Neutrophil (primary cell): ENCODE measurements at regions not wholly inside any gene's neighbourhood (a gene's known extent, or its start where the extent isn't known, plus 50 kb on each side); places are given as distances from the start of the nearest gene placed in this dataset.
"Not testable (repeated sequence)": the region's sequence is repeated elsewhere in the genome, so short reads cannot be mapped to it uniquely, and the experiment has no call there.

Experiments
- H3K27ac ChIP-seq: fragments of 200-600 bp; sonication (generic); 2 replicates; pipeline ENCODE4 v1.5.1; 2016; ENCODE audit warnings: mild to moderate bottlenecking, moderate library complexity
- H3K27me3 ChIP-seq: fragments of 200-600 bp; sonication (generic); 2 replicates; pipeline ENCODE4 v1.6.0; 2016; ENCODE audit warnings: mild to moderate bottlenecking
- H3K36me3 ChIP-seq: fragments of 200-600 bp; sonication (generic); 2 replicates; pipeline ENCODE4 v1.5.1; 2017
- H3K4me1 ChIP-seq, 2 experiments: fragments of 200-600 bp in 1 of 2; sonication (generic) in 1 of 2; 1 replicate in 1 of 2; 2 replicates in 1 of 2; pipeline versions ENCODE4 v1.5.1 to v1.6.1; 2013 to 2016; ENCODE audit warnings: low read depth in 1 of 2, low read length in 1 of 2, mild to moderate bottlenecking in 1 of 2, moderate library complexity in 1 of 2; ENCODE audit not compliant: control insufficient read depth in 1 of 2, insufficient read depth in 1 of 2
- H3K4me3 ChIP-seq, 2 experiments: fragments of 200-600 bp in 1 of 2; sonication (generic) in 1 of 2; 1 replicate in 1 of 2; 2 replicates in 1 of 2; pipeline ENCODE4 v1.5.1; 2013 to 2016; ENCODE audit warnings: low read depth in 1 of 2, low read length in 1 of 2, mild to moderate bottlenecking in 1 of 2, moderate library complexity in 1 of 2
- H3K9me3 ChIP-seq: fragments of 200-600 bp; sonication (generic); 2 replicates; pipeline ENCODE4 v1.5.1; 2016
- TF ChIP-seq, protein P1 (sequence below): fragments of 200-600 bp; sonication (generic); IDR thresholded peaks from 2 replicates; pipeline ENCODE4 v1.5.1; 2016; ENCODE audit warnings: antibody characterized with exemption

DNA sequence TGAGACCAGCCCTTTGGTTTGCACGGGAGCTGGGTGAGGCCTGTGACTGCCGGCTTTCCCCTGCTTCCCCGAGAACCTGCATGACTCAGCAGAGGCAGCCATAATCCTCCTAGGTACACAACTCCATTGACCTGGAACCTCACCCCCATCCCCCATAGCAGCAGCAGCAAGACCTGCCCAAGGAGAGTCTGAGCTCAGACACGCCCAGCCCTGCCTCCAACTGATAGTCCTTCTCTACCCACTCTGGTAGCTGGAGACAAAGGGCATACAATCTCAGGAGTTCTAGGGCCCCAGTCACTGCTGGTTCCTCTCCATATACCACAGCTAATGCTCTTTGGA is 141.0 kb upstream of the ARHGEF26 start:
- TF ChIP-seq, protein P1, sequence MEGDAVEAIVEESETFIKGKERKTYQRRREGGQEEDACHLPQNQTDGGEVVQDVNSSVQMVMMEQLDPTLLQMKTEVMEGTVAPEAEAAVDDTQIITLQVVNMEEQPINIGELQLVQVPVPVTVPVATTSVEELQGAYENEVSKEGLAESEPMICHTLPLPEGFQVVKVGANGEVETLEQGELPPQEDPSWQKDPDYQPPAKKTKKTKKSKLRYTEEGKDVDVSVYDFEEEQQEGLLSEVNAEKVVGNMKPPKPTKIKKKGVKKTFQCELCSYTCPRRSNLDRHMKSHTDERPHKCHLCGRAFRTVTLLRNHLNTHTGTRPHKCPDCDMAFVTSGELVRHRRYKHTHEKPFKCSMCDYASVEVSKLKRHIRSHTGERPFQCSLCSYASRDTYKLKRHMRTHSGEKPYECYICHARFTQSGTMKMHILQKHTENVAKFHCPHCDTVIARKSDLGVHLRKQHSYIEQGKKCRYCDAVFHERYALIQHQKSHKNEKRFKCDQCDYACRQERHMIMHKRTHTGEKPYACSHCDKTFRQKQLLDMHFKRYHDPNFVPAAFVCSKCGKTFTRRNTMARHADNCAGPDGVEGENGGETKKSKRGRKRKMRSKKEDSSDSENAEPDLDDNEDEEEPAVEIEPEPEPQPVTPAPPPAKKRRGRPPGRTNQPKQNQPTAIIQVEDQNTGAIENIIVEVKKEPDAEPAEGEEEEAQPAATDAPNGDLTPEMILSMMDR: no peak
- Histone ChIP-seq H3K27me3 (no peaks in the 10 kb centered on the region), H3K4me3 (no peak overlapping the region), H3K9me3 (no peaks in the 10 kb centered on the region), H3K36me3 (no peaks in the 10 kb centered on the region), H3K4me1 (no peaks in the 10 kb centered on the region), H3K27ac (no peak overlapping the region)

- H3K36me3 ChIP-seq: not testable (repeated sequence)
Observed at GRCh38 chr3:153997364-153997763, 123.8 kb upstream of the ARHGEF26 start.

DNA sequence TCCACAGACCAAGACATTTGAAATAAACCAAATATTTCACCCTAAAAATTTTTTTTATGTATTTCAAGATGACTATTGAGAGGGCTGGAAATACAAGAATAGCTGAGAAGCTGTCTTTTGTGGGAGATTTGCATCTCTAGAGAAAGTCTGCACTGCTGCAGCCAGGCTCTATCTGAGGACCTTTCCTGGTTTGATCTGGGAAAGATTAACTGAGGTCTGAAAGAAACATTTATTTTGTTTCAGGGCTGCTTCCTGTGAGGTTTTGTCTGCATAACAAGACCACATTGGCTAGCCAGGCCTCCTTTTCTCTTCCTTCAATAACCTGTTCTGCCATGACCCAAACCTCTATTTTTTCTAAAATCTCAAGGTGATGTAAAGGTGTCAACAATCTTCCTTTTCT is 117.5 kb upstream of the ARHGEF26 start:
- H3K4me3 ChIP-seq: no peak overlapping the region
- no peaks in the 10 kb centered on the region for H3K27me3 ChIP-seq
- H3K36me3 ChIP-seq: no peaks in the 10 kb centered on the region
- H3K4me1 ChIP-seq: no peaks in the 10 kb centered on the region
- H3K9me3 ChIP-seq: no peaks in the 10 kb centered on the region
- H3K27ac ChIP-seq: no peak overlapping the region
- TF ChIP-seq, protein P1: no peak

More at GRCh38 chr3:153997364-153997763, 123.8 kb upstream of the ARHGEF26 start:
- H3K4me3 ChIP-seq, H3K9me3 ChIP-seq, H3K27me3 ChIP-seq, H3K4me1 ChIP-seq, H3K27ac ChIP-seq: not testable (repeated sequence)

- Histone ChIP-seq H3K36me3 (no peaks in the 10 kb centered on the region), H3K27ac (no peak overlapping the region), H3K27me3 (no peaks in the 10 kb centered on the region), H3K4me3 (no peak overlapping the region), H3K9me3 (no peaks in the 10 kb centered on the region), H3K4me1 (no peaks in the 10 kb centered on the region)
- TF ChIP-seq, protein P1: no peak
Observed at GRCh38 chr3:154011036-154011435, 110.2 kb upstream of the ARHGEF26 start.

DNA sequence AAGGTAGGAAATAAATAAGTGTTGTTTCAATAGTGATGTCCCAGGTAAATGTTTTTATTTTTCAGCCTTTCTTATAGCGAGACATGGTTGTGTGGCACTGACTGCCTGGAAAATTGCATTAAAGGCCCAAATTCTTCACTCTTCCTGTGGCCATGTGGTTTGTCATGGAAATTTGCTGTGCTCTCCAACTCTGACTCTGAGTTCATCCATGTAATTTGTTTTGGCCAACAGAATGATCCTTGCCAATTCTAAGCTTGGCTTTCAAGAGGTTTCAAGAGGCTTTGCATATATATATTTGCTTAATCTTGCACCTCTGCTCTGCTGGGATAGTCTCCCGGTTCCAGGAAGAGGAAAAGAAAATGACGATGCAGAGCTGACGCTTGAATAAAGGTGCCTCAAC is 107.5 kb upstream of the ARHGEF26 start:
- no peak overlapping the region for H3K27ac ChIP-seq
- H3K9me3 ChIP-seq: no peaks in the 10 kb centered on the region

DNA sequence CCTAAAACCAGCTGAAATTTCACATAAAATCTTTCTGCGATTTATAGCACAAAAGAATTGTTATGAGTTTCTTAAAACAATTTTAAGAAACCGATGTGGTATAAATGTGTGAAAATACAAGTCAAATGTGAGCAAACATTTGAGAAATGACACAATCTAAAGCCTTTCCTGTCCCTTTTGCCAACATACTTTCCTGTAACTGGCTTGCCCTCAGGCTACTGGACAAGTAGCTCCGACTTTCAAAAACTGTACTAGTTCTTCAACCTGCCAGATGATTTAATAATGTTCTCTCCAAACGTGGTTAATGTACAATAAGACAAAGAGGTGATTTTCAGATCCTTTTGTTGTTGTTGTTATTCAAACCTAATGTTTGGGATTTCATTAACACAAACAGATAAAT is 105.9 kb upstream of the ARHGEF26 start:
- TF ChIP-seq, protein P1: no peak
- Histone ChIP-seq H3K27ac (no peak overlapping the region), H3K4me3 (no peak overlapping the region), H3K4me1 (no peaks in the 10 kb centered on the region), H3K9me3 (no peaks in the 10 kb centered on the region), H3K27me3 (no peaks in the 10 kb centered on the region), H3K36me3 (no peaks in the 10 kb centered on the region)

More for the DNA sequence above, 107.5 kb upstream of the ARHGEF26 start:
- H3K4me1 ChIP-seq: no peaks in the 10 kb centered on the region
- no peaks in the 10 kb centered on the region for H3K36me3 ChIP-seq
- TF ChIP-seq, protein P1: no peak
- H3K27me3 ChIP-seq: no peaks in the 10 kb centered on the region
- H3K4me3 ChIP-seq: no peak overlapping the region
